Islet of Langerhans (tissue), 1 donor: ENCODE measurements at regions not wholly inside any gene's neighbourhood (a gene's known extent, or its start where the extent isn't known, plus 50 kb on each side); places are given as distances from the start of the nearest gene placed in this dataset.

Experiments used
- FAIRE-seq: peaks from one replicate; lab custom pipeline; 2011; peaks lifted over from hg19 to GRCh38; lab: Jason Lieb, UNC

- FAIRE-seq = no peak
Observed at GRCh38 chr17:17417718-17418181, 59.0 kb upstream of the MED9 start.

GRCh38 chr17:17419166-17419565 lies 57.6 kb upstream of the MED9 start:
- no peak for FAIRE-seq

GRCh38 chr17:17419631-17420030 lies 57.2 kb upstream of the MED9 start:
- FAIRE-seq = no peak

- FAIRE-seq = no peak
Observed at GRCh38 chr17:17420082-17420481, 56.7 kb upstream of the MED9 start.

- FAIRE-seq = no peak
Observed at GRCh38 chr17:17420561-17421269, 56.1 kb upstream of the MED9 start.

GRCh38 chr17:17421346-17422216 lies 55.2 kb upstream of the MED9 start:
- no peak for FAIRE-seq

GRCh38 chr17:17422217-17422610 lies 54.6 kb upstream of the MED9 start:
- FAIRE-seq = no peak

- no peak for FAIRE-seq
Observed at GRCh38 chr17:17422641-17423040, 54.2 kb upstream of the MED9 start.

GRCh38 chr17:17423656-17424055 lies 53.1 kb upstream of the MED9 start:
- no peak for FAIRE-seq

- FAIRE-seq = no peak
Observed at GRCh38 chr17:17424552-17424951, 52.2 kb upstream of the MED9 start.

- FAIRE-seq = no peak
Observed at GRCh38 chr17:17425005-17425404, 51.8 kb upstream of the MED9 start.

GRCh38 chr17:17425591-17425990 lies 51.2 kb upstream of the MED9 start:
- no peak for FAIRE-seq

- no peak for FAIRE-seq
Observed at GRCh38 chr17:17426184-17426583, 50.6 kb upstream of the MED9 start.
